SK-N-SH treated with all-trans-retinoic acid at 6 μM for 48 hours (cell line): ENCODE measurements at regions not wholly inside any gene's neighbourhood (a gene's known extent, or its start where the extent isn't known, plus 50 kb on each side); places are given as distances from the start of the nearest gene placed in this dataset.
A peak's percentile ranks its signal among the peaks of the same experiment; 100 is the strongest.

Source experiments
- ATAC-seq: fragments of 200-7000 bp; cut with Tn5 transposase; 3 replicates; pipeline ENCODE4 v1.9.1; 2020; ENCODE audit warnings: mild to moderate bottlenecking, moderate library complexity
- ARNTL ChIP-seq: fragments of 450-650 bp; formaldehyde crosslinking; IDR thresholded peaks from 2 replicates; pipeline ENCODE4 v1.5.0; 2020; ENCODE audit warnings: low read depth, mild to moderate bottlenecking, moderate library complexity, borderline replicate concordance
- BACH2 ChIP-seq: fragments of 250-450 bp; sonication (Bioruptor Pico); IDR thresholded peaks from 2 replicates; pipeline ENCODE4 v1.9.0; 2021; ENCODE audit warnings: mild to moderate bottlenecking, borderline replicate concordance
- CREB5 ChIP-seq: fragments of 250-450 bp; sonication (Bioruptor Pico); IDR thresholded peaks from 2 replicates; pipeline ENCODE4 v1.5.1; 2020; ENCODE audit warnings: low read depth, mild to moderate bottlenecking, moderate library complexity
- CSDC2 ChIP-seq: fragments of 250-450 bp; sonication (Bioruptor Pico); IDR thresholded peaks from 2 replicates; pipeline ENCODE4 v1.5.0; 2020; ENCODE audit warnings: mild to moderate bottlenecking, moderate library complexity
- CSRNP3 ChIP-seq: fragments of 250-450 bp; sonication (Bioruptor Pico); IDR thresholded peaks from 2 replicates; pipeline ENCODE4 v1.5.1; 2021; ENCODE audit warnings: mild to moderate bottlenecking, moderate library complexity
- ESRRG ChIP-seq: fragments of 250-450 bp; sonication (Bioruptor Pico); IDR thresholded peaks from 2 replicates; pipeline ENCODE4 v1.6.1; 2021; ENCODE audit warnings: mild to moderate bottlenecking
- GLIS3 ChIP-seq: fragments of 250-450 bp; sonication (Bioruptor Pico); IDR thresholded peaks from 2 replicates; pipeline ENCODE4 v1.5.0; 2020; ENCODE audit warnings: mild to moderate bottlenecking, moderate library complexity
- OSR1 ChIP-seq: fragments of 250-450 bp; sonication (Bioruptor Pico); IDR thresholded peaks from 2 replicates; pipeline ENCODE4 v1.8.0; 2022; ENCODE audit warnings: moderate library complexity, mild to moderate bottlenecking, inconsistent platforms
- PATZ1 ChIP-seq: fragments of 250-450 bp; sonication (Bioruptor Pico); IDR thresholded peaks from 2 replicates; pipeline ENCODE4 v1.8.0; 2020; ENCODE audit warnings: mild to moderate bottlenecking, moderate library complexity, borderline replicate concordance
- POU6F1 ChIP-seq: fragments of 250-450 bp; sonication (Bioruptor Pico); IDR thresholded peaks from 2 replicates; pipeline ENCODE4 v1.8.0; 2021; ENCODE audit warnings: low read depth, mild to moderate bottlenecking, moderate library complexity, borderline replicate concordance
- RARB ChIP-seq: fragments of 250-450 bp; sonication (Bioruptor Pico); IDR thresholded peaks from 2 replicates; pipeline ENCODE4 v1.8.0; 2021; ENCODE audit warnings: mild to moderate bottlenecking, moderate library complexity
- SNAI2 ChIP-seq: fragments of 250-450 bp; sonication (Bioruptor Pico); IDR thresholded peaks from 2 replicates; pipeline ENCODE4 v1.5.0; 2020; ENCODE audit warnings: mild to moderate bottlenecking, moderate library complexity
- TCF4 ChIP-seq: fragments of 250-450 bp; sonication (Bioruptor Pico); IDR thresholded peaks from 2 replicates; pipeline ENCODE4 v1.8.0; 2021; ENCODE audit warnings: mild to moderate bottlenecking, moderate library complexity, borderline replicate concordance
- TOX ChIP-seq: fragments of 250-450 bp; sonication (Bioruptor Pico); IDR thresholded peaks from 2 replicates; pipeline ENCODE4 v1.8.0; 2021; ENCODE audit warnings: mild to moderate bottlenecking, moderate library complexity, borderline replicate concordance
- TSHZ2 ChIP-seq: fragments of 250-450 bp; sonication (Bioruptor Pico); IDR thresholded peaks from 2 replicates; pipeline ENCODE4 v1.5.0; 2020; ENCODE audit warnings: mild to moderate bottlenecking, moderate library complexity
- ZFP3 ChIP-seq: fragments of 250-450 bp; sonication (Bioruptor Pico); IDR thresholded peaks from 2 replicates; pipeline ENCODE4 v1.5.0; 2020; ENCODE audit warnings: mild to moderate bottlenecking, moderate library complexity
- ZNF565 ChIP-seq: fragments of 450-650 bp; formaldehyde crosslinking; conservative IDR thresholded peaks from 2 replicates; pipeline ENCODE4 v1.5.0; 2020; ENCODE audit warnings: low read depth, mild to moderate bottlenecking, moderate library complexity
- ZNF70 ChIP-seq: fragments of 450-650 bp; formaldehyde crosslinking; IDR thresholded peaks from 2 replicates; pipeline ENCODE4 v1.5.0; 2020; ENCODE audit warnings: mild to moderate bottlenecking, moderate library complexity
- ZNF8 ChIP-seq: fragments of 450-650 bp; formaldehyde crosslinking; IDR thresholded peaks from 2 replicates; pipeline ENCODE4 v1.5.0; 2020; ENCODE audit warnings: mild to moderate bottlenecking, moderate library complexity

GRCh38 chr1:81259625-81260411 lies 540.9 kb upstream of the ADGRL2 start:
- no peak for TF ChIP-seq GLIS3 (CRISPR knock-in tag)
- TF ChIP-seq, all 23 proteins: peak for 0
- no peak for ATAC-seq

GRCh38 chr1:81254560-81254959 lies 546.2 kb upstream of the ADGRL2 start:
- ATAC-seq, result peak; percentile 59
- no peak for TF ChIP-seq POU6F1 (CRISPR knock-in tag)
- no peak for TF ChIP-seq RARB (CRISPR knock-in tag)
- TF ChIP-seq CSDC2 (CRISPR knock-in tag), result no peak
- no peak for TF ChIP-seq BACH2
- TF ChIP-seq CSRNP3, result no peak
- no peak for TF ChIP-seq PATZ1 (CRISPR knock-in tag)
- TF ChIP-seq TCF4, result no peak
- TF ChIP-seq CREB5 (CRISPR knock-in tag), result no peak
- no peak for TF ChIP-seq OSR1 (CRISPR knock-in tag)
- no peak for TF ChIP-seq TOX (CRISPR knock-in tag)
- TF ChIP-seq ZNF565 (CRISPR knock-in tag), result no peak
- no peak for TF ChIP-seq ESRRG (CRISPR knock-in tag)
- no peak for TF ChIP-seq ZFP3 (CRISPR knock-in tag)
- no peak for TF ChIP-seq TSHZ2
- TF ChIP-seq ARNTL (CRISPR knock-in tag), result no peak

GRCh38 chr1:81254068-81254467 lies 546.7 kb upstream of the ADGRL2 start:
- ATAC-seq, result no peak
- TF ChIP-seq SNAI2 (CRISPR knock-in tag) (no peak), ARNTL (CRISPR knock-in tag) (no peak), TSHZ2 (no peak), ZNF8 (CRISPR knock-in tag) (no peak), BACH2 (no peak), PATZ1 (CRISPR knock-in tag) (no peak), ZNF70 (CRISPR knock-in tag) (no peak), TOX (CRISPR knock-in tag) (no peak), CREB5 (CRISPR knock-in tag) (no peak), POU6F1 (CRISPR knock-in tag) (no peak)
